Ovary (tissue), 7 donors: ENCODE measurements at regions not wholly inside any gene's neighbourhood (a gene's known extent, or its start where the extent isn't known, plus 50 kb on each side); places are given as distances from the start of the nearest gene placed in this dataset.

Experiments used
- DNase-seq, 5 donors: peaks; one replicate each; pipeline ENCODE4 v3.0.0-alpha.2; 2019 to 2020
- H3K27ac ChIP-seq, 2 donors: fragments of 200-600 bp; one replicate each; pipeline versions ENCODE4 v1.5.1 to v1.8.0; 2019 to 2022
- H3K27me3 ChIP-seq: fragments of 200-600 bp; one replicate; pipeline ENCODE4 v1.8.0; 2022
- H3K36me3 ChIP-seq: fragments of 200-600 bp; sonication (generic); one replicate; pipeline ENCODE4 v1.5.1; 2019
- H3K4me1 ChIP-seq: one replicate; pipeline ENCODE4 v1.8.1; 2013; ENCODE audit warnings: mild to moderate bottlenecking, moderate library complexity; ENCODE audit not compliant: insufficient read depth
- H3K4me3 ChIP-seq: fragments of 200-600 bp; sonication (generic); one replicate; pipeline ENCODE4 v1.5.1; 2017
- H3K9me3 ChIP-seq, 2 donors: fragments of 200-600 bp in 1 of 2; sonication (generic) in 1 of 2; one replicate each; pipeline versions ENCODE4 v1.5.1 to v1.8.1; 2013 to 2019; ENCODE audit warnings: mild to moderate bottlenecking in 1 of 2, moderate library complexity in 1 of 2
- EP300 ChIP-seq: sonication (generic); formaldehyde crosslinking; IDR thresholded peaks from one replicate; pipeline ENCODE4 v1.6.1; 2017; ENCODE audit warnings: antibody characterized with exemption
- POLR2A ChIP-seq: fragments of 450-650 bp; IDR thresholded peaks from one replicate; pipeline ENCODE4 v1.6.1; 2017; ENCODE audit warnings: antibody characterized with exemption, mild to moderate bottlenecking, moderate library complexity
- WGBS, 3 donors: extraction: QIAGEN DNeasy Blood & Tissue Kit in 1 of 3; methylation state at CpG; one replicate each; pipeline versions ENCODE4 v1.1.5 to v1.1.7; 2013 to 2017; 5-methylcytosine and 5-hydroxymethylcytosine counted together
- intact Hi-C, 4 donors: fragments of 100-400 bp; cut with DNase I; formaldehyde crosslinking; loops; one replicate each; pipeline versions ENCODE4 v1.11.0 to v1.15.1; 2022 to 2023
- TF ChIP-seq, protein P1 (sequence below), 3 donors: fragments of 450-650 bp in 2 of 3; fragments of 200-600 bp in 1 of 3; IDR thresholded peaks; one replicate each; pipeline versions ENCODE4 v1.5.1 to v1.8.0; 2016 to 2022; ENCODE audit warnings: antibody characterized with exemption in 3 of 3, mild to moderate bottlenecking in 1 of 3
- donor health status: DM: no; HTN: no; CAD: no; lungs with moderate emphysema.
- donor health status: DM: no; HTN: no; CAD: no.
- donor health status: Bipolar disorder and iron deficiency.
- donor health status: DM: no; HTN: no; CAD: no.
- donor health status: DM: yes; HTN: yes; CAD: no.

GRCh38 chr17:14997290-14997689, 267.8 kb downstream of the PMP22 start:
- Histone ChIP-seq H3K9me3 (no peaks in the 10 kb centered on the region), H3K4me3 (no peak overlapping the region), H3K27me3 (no peaks in the 10 kb centered on the region), H3K27ac (no peak overlapping the region), H3K4me1 (no peaks in the 10 kb centered on the region), H3K36me3 (no peaks in the 10 kb centered on the region)
- WGBS, 3 donors: 84 to 95% (median 89%) methylated on average over 2 of the region's 2 CpGs
- DNase-seq: no peak
- TF ChIP-seq, protein P1, sequence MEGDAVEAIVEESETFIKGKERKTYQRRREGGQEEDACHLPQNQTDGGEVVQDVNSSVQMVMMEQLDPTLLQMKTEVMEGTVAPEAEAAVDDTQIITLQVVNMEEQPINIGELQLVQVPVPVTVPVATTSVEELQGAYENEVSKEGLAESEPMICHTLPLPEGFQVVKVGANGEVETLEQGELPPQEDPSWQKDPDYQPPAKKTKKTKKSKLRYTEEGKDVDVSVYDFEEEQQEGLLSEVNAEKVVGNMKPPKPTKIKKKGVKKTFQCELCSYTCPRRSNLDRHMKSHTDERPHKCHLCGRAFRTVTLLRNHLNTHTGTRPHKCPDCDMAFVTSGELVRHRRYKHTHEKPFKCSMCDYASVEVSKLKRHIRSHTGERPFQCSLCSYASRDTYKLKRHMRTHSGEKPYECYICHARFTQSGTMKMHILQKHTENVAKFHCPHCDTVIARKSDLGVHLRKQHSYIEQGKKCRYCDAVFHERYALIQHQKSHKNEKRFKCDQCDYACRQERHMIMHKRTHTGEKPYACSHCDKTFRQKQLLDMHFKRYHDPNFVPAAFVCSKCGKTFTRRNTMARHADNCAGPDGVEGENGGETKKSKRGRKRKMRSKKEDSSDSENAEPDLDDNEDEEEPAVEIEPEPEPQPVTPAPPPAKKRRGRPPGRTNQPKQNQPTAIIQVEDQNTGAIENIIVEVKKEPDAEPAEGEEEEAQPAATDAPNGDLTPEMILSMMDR (IDR thresholded peaks at IDR 0.05): no peak
- TF ChIP-seq POLR2A (no peak), EP300 (no peak)
- intact Hi-C loops: no loop called here

DNA sequence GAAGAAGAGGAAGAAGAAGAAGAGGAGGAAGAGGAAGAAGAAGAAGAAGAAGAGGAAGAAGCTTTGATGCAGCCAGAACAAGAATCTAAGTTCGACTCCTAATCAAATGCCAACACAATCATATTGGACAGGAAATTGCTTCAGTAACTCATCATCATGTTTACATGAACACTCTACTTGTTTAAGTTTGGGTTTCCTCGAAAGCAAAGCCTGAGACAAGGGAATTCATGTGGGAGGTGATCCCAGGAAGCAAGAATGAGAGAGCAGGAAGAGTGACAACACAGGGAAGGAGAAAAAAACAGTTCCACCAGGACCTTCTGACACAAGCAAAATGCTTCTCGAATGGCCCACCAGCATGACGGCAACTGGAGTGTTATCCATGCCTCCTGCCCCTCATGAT, 279.0 kb downstream of the PMP22 start:
- no peaks in the 10 kb centered on the region for H3K9me3 ChIP-seq
- H3K27me3 ChIP-seq: no peaks in the 10 kb centered on the region
- TF ChIP-seq, protein P1 (IDR thresholded peaks at IDR 0.05): no peak
- TF ChIP-seq EP300 (no peak), POLR2A (no peak)
- 46 to 66% (median 48%) methylated on average over 4 of the region's 4 CpGs for WGBS, 3 donors
- no peaks in the 10 kb centered on the region for H3K36me3 ChIP-seq
- intact Hi-C loops: no loop called here
- no peak for DNase-seq
- no peaks in the 10 kb centered on the region for H3K4me1 ChIP-seq
- H3K4me3 ChIP-seq: no peak overlapping the region
- no peak overlapping the region for H3K27ac ChIP-seq

- peaks cover 0 to 3% of the 10 kb centered on the region in 2 donors for H3K9me3 ChIP-seq
- DNase-seq: no peak
- TF ChIP-seq EP300: no peak
- TF ChIP-seq, protein P1 (IDR thresholded peaks at IDR 0.05): no peak
- TF ChIP-seq POLR2A: no peak
- H3K4me3 ChIP-seq: no peak overlapping the region
- WGBS, 3 donors: 80 to 87% (median 87%) methylated on average over 2 of the region's 2 CpGs
- intact Hi-C loops: no loop called here
- no peaks in the 10 kb centered on the region for H3K4me1 ChIP-seq
- H3K36me3 ChIP-seq: no peaks in the 10 kb centered on the region
- H3K27me3 ChIP-seq: no peaks in the 10 kb centered on the region
- H3K27ac ChIP-seq: no peak overlapping the region
Measured at GRCh38 chr17:14972844-14973243, 292.3 kb downstream of the PMP22 start.

DNA sequence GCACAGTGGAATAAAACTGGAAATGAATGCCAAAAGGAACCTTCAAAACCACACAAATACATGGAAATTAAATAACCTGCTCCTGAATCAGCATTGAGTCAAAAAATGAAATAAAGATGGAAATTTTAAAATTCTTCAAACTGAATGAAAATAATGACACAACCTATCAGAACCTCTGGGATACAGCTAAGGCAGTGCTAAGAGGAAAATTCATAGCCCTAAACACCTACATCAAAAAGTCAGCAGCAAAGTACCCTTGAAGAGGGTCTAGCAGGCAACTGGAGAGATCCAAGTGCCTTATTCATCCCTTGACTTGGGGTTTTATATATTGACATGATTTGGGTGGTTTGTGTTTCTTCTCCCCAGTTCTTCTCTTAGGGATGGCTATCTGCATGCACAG, 294.1 kb downstream of the PMP22 start:
- Histone ChIP-seq H3K27ac (no peak overlapping the region), H3K4me1 (no peaks in the 10 kb centered on the region), H3K4me3 (no peak overlapping the region), H3K9me3 (peaks cover 0 to 3% of the 10 kb centered on the region in 2 donors), H3K36me3 (no peaks in the 10 kb centered on the region), H3K27me3 (no peaks in the 10 kb centered on the region)
- intact Hi-C loops: no loop called here
- no peak for DNase-seq
- TF ChIP-seq POLR2A: no peak
- no peak for TF ChIP-seq EP300
- TF ChIP-seq, protein P1 (IDR thresholded peaks at IDR 0.05): no peak
